ENCODE measurements at regions not wholly inside any gene's neighbourhood (a gene's known extent, or its start where the extent isn't known, plus 50 kb on each side); places are given as distances from the start of the nearest gene placed in this dataset.

DNA sequence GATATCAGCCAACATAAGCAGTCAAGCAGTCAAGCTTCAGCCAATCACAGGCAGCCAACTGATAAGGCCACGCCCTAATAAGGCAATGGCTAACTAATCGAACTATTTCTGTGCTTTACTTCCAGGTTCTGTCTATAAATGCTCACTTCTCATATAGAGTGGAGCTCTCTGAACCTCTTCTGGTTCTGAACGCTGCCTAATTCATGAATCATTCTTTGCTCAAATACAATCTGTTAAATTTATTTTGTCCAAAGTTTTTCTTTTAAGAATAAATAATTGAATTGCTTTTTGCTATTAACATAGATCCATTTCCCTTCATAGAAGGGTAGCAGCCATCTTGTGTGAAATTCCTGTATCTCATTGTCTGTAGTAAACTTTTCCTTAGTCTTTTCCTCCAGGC is 97.9 kb upstream of the TMEM72 start:
- no peaks in the 10 kb centered on the region for H4K20me1 ChIP-seq (ENCODE audit: control insufficient read depth, insufficient read depth, low read depth, low read length)
- no peaks in the 10 kb centered on the region for H3K36me3 ChIP-seq (ENCODE audit: control insufficient read depth, low read length)
- no peaks in the 10 kb centered on the region for H3K27me3 ChIP-seq (ENCODE audit: control insufficient read depth, low read length)
- H3K4me1 ChIP-seq (ENCODE audit: control insufficient read depth, low read length): no peaks in the 10 kb centered on the region
- H3K4me3 ChIP-seq (ENCODE audit: low read length): no peak overlapping the region
- no peaks in the 10 kb centered on the region for H3F3A ChIP-seq (ENCODE audit: control insufficient read depth, insufficient read depth)
- no peak overlapping the region for H3K27ac ChIP-seq (ENCODE audit: low read depth, low read length)
- TF ChIP-seq, protein P1, sequence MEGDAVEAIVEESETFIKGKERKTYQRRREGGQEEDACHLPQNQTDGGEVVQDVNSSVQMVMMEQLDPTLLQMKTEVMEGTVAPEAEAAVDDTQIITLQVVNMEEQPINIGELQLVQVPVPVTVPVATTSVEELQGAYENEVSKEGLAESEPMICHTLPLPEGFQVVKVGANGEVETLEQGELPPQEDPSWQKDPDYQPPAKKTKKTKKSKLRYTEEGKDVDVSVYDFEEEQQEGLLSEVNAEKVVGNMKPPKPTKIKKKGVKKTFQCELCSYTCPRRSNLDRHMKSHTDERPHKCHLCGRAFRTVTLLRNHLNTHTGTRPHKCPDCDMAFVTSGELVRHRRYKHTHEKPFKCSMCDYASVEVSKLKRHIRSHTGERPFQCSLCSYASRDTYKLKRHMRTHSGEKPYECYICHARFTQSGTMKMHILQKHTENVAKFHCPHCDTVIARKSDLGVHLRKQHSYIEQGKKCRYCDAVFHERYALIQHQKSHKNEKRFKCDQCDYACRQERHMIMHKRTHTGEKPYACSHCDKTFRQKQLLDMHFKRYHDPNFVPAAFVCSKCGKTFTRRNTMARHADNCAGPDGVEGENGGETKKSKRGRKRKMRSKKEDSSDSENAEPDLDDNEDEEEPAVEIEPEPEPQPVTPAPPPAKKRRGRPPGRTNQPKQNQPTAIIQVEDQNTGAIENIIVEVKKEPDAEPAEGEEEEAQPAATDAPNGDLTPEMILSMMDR (IDR thresholded peaks at IDR 0.05; ENCODE audit: low read depth, low read length, poor library complexity, severe bottlenecking): no peak
- no peak for TF ChIP-seq EZH2phosphoT487 (IDR thresholded peaks at IDR 0.05; ENCODE audit: borderline replicate concordance, low read length)
- no peaks in the 10 kb centered on the region for H3K79me2 ChIP-seq (ENCODE audit: control insufficient read depth, low read length)
- no peak overlapping the region for H3K4me2 ChIP-seq (ENCODE audit: low read length)
- H3K9me2 ChIP-seq (replicated peaks; ENCODE audit: control insufficient read depth, low read length): no peaks in the 10 kb centered on the region
- no peaks in the 10 kb centered on the region for H3K9me3 ChIP-seq (ENCODE audit: control insufficient read depth, insufficient read depth, low read length)

DNA sequence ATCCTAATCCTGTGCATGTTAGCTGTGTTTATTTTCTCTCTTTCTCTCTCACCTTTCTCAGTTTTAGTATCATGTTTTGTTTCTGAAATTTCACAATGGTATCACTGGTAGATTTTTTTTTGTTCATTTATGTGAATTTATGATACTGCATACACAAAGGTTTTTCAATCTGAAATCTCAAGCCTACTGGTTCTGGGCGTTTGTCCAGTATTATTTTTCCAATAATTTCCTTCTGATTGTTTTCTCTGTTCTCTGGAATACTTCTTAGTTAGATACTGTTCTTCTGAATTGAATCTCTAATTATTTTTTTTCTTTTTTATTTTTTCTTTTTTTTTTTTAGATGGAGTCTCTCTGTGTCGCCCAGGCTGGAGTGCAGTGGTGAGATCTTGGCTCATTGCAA is 96.2 kb upstream of the TMEM72 start:
- Histone ChIP-seq H3K9me3 (ENCODE audit: control insufficient read depth, insufficient read depth, low read length) (no peaks in the 10 kb centered on the region), H3K27me3 (ENCODE audit: control insufficient read depth, low read length) (no peaks in the 10 kb centered on the region), H3K4me1 (ENCODE audit: control insufficient read depth, low read length) (no peaks in the 10 kb centered on the region), H3F3A (ENCODE audit: control insufficient read depth, insufficient read depth) (no peaks in the 10 kb centered on the region), H3K4me3 (ENCODE audit: low read length) (no peak overlapping the region), H4K20me1 (ENCODE audit: control insufficient read depth, insufficient read depth, low read depth, low read length) (no peaks in the 10 kb centered on the region), H3K79me2 (ENCODE audit: control insufficient read depth, low read length) (no peaks in the 10 kb centered on the region), H3K36me3 (ENCODE audit: control insufficient read depth, low read length) (no peaks in the 10 kb centered on the region), H3K4me2 (ENCODE audit: low read length) (no peak overlapping the region), H3K9me2 (replicated peaks; ENCODE audit: control insufficient read depth, low read length) (no peaks in the 10 kb centered on the region), H3K27ac (ENCODE audit: low read depth, low read length) (no peak overlapping the region)
- TF ChIP-seq, protein P1 (IDR thresholded peaks at IDR 0.05; ENCODE audit: low read depth, low read length, poor library complexity, severe bottlenecking): no peak
- no peak for TF ChIP-seq EZH2phosphoT487 (IDR thresholded peaks at IDR 0.05; ENCODE audit: borderline replicate concordance, low read length)

DNA sequence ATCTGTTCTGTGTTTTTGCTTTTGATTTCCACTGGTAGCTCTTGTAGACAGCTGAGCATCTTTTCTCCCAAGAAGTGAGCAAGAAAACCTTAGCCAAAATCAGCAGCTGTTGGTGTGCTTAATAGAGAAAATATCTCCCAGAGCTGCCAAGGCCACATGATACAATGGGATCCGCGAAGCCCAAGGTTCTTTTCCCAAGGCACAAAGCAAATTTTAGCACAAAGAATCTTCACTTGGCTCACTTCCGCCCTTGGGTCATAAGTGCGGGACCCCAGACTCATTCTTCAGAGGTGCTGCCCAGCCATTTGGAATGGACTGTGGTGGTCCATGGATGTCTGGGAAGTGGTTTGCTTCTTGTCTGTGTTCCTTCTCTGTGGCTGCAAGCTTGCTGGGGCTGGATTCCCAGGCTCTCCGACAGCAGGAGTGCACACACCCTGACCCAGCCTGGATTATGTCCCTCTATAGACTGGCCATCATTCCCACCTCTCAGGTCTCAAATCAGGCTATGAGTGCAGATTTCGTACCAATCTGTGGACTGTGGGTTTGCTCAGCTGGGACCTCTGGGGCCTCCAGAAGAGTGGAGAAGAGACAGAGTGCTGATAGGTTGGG is 93.0 kb upstream of the TMEM72 start:
- Histone ChIP-seq H3K4me3 (ENCODE audit: low read length) (no peak overlapping the region), H3F3A (ENCODE audit: control insufficient read depth, insufficient read depth) (no peaks in the 10 kb centered on the region), H3K9me2 (replicated peaks; ENCODE audit: control insufficient read depth, low read length) (no peaks in the 10 kb centered on the region), H4K20me1 (ENCODE audit: control insufficient read depth, insufficient read depth, low read depth, low read length) (no peaks in the 10 kb centered on the region), H3K36me3 (ENCODE audit: control insufficient read depth, low read length) (no peaks in the 10 kb centered on the region), H3K79me2 (ENCODE audit: control insufficient read depth, low read length) (no peaks in the 10 kb centered on the region), H3K27ac (ENCODE audit: low read depth, low read length) (no peak overlapping the region), H3K4me1 (ENCODE audit: control insufficient read depth, low read length) (no peaks in the 10 kb centered on the region), H3K9me3 (ENCODE audit: control insufficient read depth, insufficient read depth, low read length) (no peaks in the 10 kb centered on the region), H3K27me3 (ENCODE audit: control insufficient read depth, low read length) (no peaks in the 10 kb centered on the region), H3K4me2 (ENCODE audit: low read length) (no peak overlapping the region)
- TF ChIP-seq, protein P1 (IDR thresholded peaks at IDR 0.05; ENCODE audit: low read depth, low read length, poor library complexity, severe bottlenecking): no peak
- no peak for TF ChIP-seq EZH2phosphoT487 (IDR thresholded peaks at IDR 0.05; ENCODE audit: borderline replicate concordance, low read length)

Data from DOHH2 (cell line).